RPMI8226 (cell line): ENCODE measurements at regions not wholly inside any gene's neighbourhood (a gene's known extent, or its start where the extent isn't known, plus 50 kb on each side); places are given as distances from the start of the nearest gene placed in this dataset.
"Not testable (repeated sequence)": the region's sequence is repeated elsewhere in the genome, so short reads cannot be mapped to it uniquely, and the experiment has no call there.

Source experiments
- DNase-seq: peaks from one replicate; pipeline ENCODE4 v3.0.0-alpha.2; 2015

GRCh38 chr9:34907044-34907443 lies 51.0 kb upstream of the PHF24 start:
- no peak for DNase-seq

- DNase-seq = peak; percentile 74
These were observed 58.4 kb upstream of the PHF24 start for GRCh38 chr9:34899535-34900158.

GRCh38 chr9:34898846-34899245 lies 59.2 kb upstream of the PHF24 start:
- DNase-seq = no peak

GRCh38 chr9:34896112-34896511 lies 62.0 kb upstream of the PHF24 start:
- peak; percentile 3 for DNase-seq

GRCh38 chr9:34892886-34893285 lies 65.2 kb upstream of the PHF24 start:
- DNase-seq = no peak

- DNase-seq = no peak
These were observed 66.7 kb upstream of the PHF24 start for GRCh38 chr9:34891386-34891785.

GRCh38 chr9:34887841-34888240 lies 70.2 kb upstream of the PHF24 start:
- no peak for DNase-seq

GRCh38 chr9:34884747-34885189 lies 73.3 kb upstream of the PHF24 start:
- peak; percentile 23 for DNase-seq

GRCh38 chr9:34876096-34876495 lies 82.0 kb upstream of the PHF24 start:
- no peak for DNase-seq

- peak; percentile 6 for DNase-seq
These were observed 88.7 kb upstream of the PHF24 start for GRCh38 chr9:34869390-34869789.

GRCh38 chr9:34866614-34867013 lies 91.5 kb upstream of the PHF24 start:
- no peak for DNase-seq

GRCh38 chr9:34863426-34863825 lies 94.7 kb upstream of the PHF24 start:
- DNase-seq = no peak

GRCh38 chr9:34862836-34863235 lies 95.2 kb upstream of the PHF24 start:
- no peak for DNase-seq

GRCh38 chr9:34862043-34862442 lies 96.0 kb upstream of the PHF24 start:
- peak; percentile 7 for DNase-seq

- DNase-seq = not testable (repeated sequence)
These were observed 103.1 kb upstream of the PHF24 start for GRCh38 chr9:34855016-34855415.

- DNase-seq = no peak
These were observed 120.1 kb upstream of the CCL21 start for GRCh38 chr9:34830068-34830467.

- DNase-seq = no peak
These were observed 117.1 kb upstream of the CCL21 start for GRCh38 chr9:34826999-34827538.

GRCh38 chr9:34825775-34826174 lies 115.8 kb upstream of the CCL21 start:
- no peak for DNase-seq

GRCh38 chr9:34823778-34824177 lies 113.8 kb upstream of the CCL21 start:
- DNase-seq = no peak

- no peak for DNase-seq
These were observed 100.2 kb upstream of the CCL21 start for GRCh38 chr9:34810187-34810524.

GRCh38 chr9:34809504-34810186 lies 99.7 kb upstream of the CCL21 start:
- no peak for DNase-seq

- DNase-seq = no peak
These were observed 93.0 kb upstream of the CCL21 start for GRCh38 chr9:34802916-34803315.

GRCh38 chr9:34797367-34797766 lies 87.4 kb upstream of the CCL21 start:
- DNase-seq = no peak

- DNase-seq = no peak
These were observed 87.0 kb upstream of the CCL21 start for GRCh38 chr9:34796924-34797323.

GRCh38 chr9:34793428-34793827 lies 83.5 kb upstream of the CCL21 start:
- no peak for DNase-seq
